HG03095 (cell line): ENCODE measurements at regions not wholly inside any gene's neighbourhood (a gene's known extent, or its start where the extent isn't known, plus 50 kb on each side); places are given as distances from the start of the nearest gene placed in this dataset.

Source experiments
- ATAC-seq: cut with Tn5 transposase; IDR thresholded peaks from one replicate; pipeline ENCODE4 v1.9.1; 2021; ENCODE audit warnings: moderate library complexity; ENCODE audit not compliant: unreplicated experiment

GRCh38 chr15:47383102-47383501 is 334.2 kb upstream of the SEMA6D start:
- ATAC-seq, result no peak

DNA sequence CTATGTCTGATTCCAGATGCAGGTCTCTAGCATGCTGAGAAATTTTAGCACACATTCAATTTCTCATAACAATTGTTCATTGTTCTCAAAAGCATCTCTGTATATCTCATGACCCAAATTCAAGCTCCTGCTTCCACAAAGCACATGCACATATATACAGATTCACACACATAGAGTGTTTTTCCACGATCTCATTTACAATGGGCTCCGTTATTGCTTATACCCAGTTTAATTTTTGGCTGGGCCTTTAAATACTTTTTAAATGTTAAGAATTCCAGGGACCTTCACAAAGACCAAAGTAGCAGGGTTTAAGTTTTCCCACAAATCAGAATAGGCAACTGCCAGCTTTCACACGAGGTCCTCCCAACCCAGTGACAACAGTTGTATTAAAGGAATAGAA is 333.5 kb upstream of the SEMA6D start:
- ATAC-seq, result no peak

DNA sequence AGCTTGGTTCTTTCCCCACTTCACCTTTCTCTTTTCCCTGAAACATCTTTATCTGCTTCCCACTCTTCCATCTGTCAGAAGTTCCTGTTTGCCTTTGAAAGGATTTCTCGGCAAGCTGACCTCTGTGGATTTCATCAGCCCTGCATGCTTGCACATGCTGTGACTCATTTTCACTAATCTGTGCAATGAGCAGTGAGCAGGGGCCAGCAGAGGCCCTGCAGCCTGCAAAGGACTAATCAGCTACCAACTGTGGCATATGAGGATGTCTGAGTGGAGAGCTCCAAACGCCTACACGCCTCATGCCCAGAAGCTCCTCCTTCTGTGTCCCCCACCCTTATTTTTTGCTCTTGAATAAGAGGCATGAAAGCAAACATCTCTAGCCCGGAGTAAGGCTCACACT is 333.0 kb upstream of the SEMA6D start:
- ATAC-seq, result no peak

GRCh38 chr15:47384776-47385175 is 332.5 kb upstream of the SEMA6D start:
- no peak for ATAC-seq

GRCh38 chr15:47386459-47386858 is 330.8 kb upstream of the SEMA6D start:
- ATAC-seq, result no peak

GRCh38 chr15:47388299-47388698 is 329.0 kb upstream of the SEMA6D start:
- no peak for ATAC-seq

DNA sequence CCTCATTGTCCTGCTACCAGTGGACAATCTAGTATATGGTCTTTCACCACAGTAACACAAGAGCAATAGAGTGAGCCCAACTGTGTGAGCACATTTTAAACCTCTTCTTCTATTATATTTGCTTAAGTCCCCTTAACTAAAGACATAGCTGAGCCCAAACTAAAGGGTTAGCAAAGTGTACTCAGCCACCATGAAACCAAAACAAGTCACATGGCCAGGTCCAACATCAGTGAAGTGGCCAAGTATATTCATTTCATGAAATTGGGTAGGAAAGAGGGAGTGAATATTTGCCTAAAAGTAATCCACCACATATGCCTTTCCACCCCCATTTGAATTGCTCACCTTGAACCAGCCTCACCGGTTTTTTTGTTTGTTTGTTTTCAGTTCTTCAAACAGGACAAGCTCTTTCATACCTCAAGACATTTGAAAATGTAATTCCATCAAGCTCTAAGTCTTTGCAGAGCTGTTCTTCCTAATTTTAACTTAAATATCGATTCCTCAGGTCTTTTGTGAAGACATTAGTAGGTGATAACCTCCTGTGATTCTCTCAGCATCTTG is 327.0 kb upstream of the SEMA6D start:
- ATAC-seq, result no peak

DNA sequence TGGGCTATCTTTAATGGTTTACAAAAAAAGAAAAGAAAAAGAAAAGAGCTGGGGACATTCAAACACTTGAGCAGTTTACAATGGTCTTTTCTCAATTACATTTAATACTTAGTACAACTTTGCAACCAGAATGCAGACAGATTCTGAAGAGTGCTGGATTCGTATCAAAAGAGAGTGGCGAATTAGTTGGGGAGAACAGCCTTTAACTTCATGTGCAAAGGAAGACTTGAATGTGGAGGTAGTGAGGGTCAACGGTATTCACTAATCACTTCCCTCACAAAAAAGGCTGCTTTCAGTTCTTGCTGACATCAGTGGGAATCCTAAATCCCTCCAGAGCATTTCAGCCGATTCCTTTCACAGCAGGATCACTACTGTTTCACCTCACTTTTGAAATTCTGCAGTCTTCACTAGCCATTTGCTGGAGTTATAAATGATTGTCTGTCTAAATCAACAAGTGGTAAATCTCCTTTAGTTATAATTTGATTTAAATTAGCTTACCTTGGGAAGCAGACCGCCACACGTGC is 323.0 kb upstream of the SEMA6D start:
- ATAC-seq, result no peak

GRCh38 chr15:47395076-47395475 is 322.2 kb upstream of the SEMA6D start:
- no peak for ATAC-seq

DNA sequence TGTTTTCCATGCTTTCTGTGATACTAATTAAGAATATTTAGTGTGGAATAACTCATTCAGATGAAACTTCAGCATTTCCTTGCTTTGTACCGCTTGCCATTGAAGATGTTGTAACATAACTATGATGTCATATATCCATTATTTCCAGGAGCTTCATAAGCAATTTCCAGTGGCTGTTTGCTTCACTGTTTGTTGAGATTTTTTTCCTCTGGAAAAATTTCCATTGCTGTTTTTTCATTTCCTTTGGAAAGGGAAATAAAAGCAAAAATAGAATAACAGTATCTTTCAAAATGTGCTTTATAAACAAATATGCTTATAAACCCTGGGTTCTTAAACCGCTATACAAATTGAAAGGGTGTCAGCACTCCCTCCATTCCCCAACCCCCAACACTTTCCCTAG is 319.6 kb upstream of the SEMA6D start:
- no peak for ATAC-seq

- no peak for ATAC-seq
Measured at GRCh38 chr15:47398132-47398531, 319.2 kb upstream of the SEMA6D start.

DNA sequence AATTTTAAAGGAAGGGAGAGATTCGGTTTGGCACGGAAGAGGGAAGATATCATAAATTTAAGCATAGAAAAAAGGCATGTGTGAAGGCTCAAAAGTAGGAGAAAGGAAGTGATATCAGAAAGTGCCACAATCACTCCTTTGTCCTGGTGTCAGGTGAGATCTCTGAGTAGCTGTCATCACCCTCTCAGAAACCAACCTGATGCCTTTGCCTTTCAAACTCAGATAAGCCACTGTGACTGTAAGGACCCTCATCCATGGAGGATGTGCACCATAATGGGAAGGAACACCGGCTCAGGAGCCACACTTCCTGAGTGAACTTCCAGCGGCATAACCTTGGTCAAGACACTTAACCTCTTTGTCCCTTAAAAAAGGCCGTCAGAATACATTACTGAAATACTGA is 318.7 kb upstream of the SEMA6D start:
- no peak for ATAC-seq

GRCh38 chr15:47399100-47399499 is 318.2 kb upstream of the SEMA6D start:
- ATAC-seq, result no peak

- no peak for ATAC-seq
Measured at GRCh38 chr15:47400603-47401002, 316.7 kb upstream of the SEMA6D start.

DNA sequence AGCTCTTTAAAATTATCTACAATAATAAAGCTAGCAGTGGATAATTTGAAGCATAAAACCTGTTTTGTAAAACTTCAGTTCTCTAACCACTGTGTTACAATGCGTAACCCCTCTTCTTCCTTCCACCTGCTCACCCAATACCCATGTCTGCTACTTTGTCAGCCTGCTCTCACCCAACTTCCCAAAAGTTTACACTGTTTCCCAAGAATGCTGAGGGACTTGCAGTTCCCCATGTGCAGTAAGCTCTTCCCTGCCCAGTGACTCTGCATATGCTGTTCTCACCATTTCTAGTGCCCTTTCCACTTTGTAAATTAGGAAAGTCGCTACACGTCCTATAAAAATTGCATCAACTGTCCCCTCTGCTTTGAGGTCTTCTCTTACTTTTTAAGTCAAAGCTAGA is 315.9 kb upstream of the SEMA6D start:
- ATAC-seq, result no peak

- no peak for ATAC-seq
Measured at GRCh38 chr15:47402829-47403228, 314.5 kb upstream of the SEMA6D start.

GRCh38 chr15:47404877-47405276 is 312.4 kb upstream of the SEMA6D start:
- no peak for ATAC-seq

DNA sequence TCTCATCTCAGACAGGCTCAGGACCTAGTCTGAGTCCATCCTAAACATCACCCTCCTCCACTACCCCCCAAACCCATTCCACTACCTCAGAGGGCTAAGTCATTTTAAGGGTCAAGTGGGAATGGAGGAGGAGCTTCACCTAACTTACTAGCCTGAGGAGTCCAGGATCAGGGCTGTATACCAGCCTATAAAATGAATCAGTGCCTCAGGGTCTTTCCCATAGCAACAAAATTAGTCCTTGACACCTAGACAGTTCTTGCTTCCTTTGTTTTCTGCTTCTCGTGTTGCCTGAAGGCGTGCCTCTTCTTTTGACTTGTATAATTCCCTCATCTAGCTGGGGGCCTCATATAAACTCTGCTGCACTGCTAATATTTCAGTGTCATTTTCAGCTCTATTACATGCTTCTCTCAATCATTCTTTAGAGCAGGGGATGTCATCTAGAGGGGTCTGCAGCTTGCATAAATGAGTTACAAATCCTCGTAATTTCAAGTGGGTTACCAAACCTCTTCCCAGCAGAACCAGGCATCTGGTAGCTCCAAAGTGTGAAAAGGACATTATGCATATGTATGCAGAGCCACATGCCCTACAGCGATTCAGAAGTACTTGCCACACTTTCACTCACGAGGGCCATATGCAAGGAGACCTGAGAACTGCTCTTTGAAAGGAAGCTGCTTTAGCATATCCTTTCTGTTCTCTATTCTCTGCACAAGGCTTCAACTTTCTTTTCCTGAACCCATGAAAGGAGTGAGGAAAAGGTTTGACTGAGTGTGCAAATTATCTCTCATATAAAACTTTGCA is 311.7 kb upstream of the SEMA6D start:
- no peak for ATAC-seq

DNA sequence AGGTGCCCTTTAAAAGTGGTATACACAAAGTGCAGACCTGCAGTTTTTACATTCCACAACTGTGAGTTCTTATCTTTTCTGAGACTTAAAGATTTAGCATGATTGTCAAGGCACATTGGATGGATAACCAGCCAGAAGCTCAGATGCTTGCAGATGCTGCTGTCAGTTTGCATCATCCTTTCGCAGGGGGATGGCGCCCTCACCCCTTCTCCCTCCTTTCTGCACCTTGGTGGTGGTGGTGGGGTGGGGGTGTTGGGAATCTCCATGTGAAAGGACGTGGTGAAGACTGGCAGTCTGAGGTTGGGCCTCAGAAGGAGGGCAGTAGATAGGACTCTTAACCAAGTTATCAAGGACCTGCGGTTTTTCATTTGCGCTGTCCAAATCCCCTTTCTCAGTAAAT is 309.6 kb upstream of the SEMA6D start:
- no peak for ATAC-seq

DNA sequence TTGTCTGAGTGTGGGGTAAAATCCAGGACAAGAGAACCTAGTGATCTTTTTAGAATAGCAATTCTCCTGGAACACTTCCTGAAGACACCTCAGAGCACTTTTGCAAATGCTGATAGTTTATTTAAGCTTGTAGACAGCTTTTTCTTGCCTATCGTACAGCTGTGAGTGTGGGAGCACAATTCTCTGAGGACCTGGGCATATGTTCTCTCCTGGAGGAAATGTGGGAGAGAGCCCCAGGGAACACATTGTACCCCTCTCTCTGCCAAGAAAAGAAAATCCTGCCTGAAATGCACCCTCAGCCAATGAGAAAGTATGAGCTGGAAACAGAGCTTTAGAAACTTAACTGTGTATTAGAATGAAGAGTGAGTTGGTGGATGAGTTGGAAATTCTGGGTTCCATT is 308.3 kb upstream of the SEMA6D start:
- no peak for ATAC-seq

DNA sequence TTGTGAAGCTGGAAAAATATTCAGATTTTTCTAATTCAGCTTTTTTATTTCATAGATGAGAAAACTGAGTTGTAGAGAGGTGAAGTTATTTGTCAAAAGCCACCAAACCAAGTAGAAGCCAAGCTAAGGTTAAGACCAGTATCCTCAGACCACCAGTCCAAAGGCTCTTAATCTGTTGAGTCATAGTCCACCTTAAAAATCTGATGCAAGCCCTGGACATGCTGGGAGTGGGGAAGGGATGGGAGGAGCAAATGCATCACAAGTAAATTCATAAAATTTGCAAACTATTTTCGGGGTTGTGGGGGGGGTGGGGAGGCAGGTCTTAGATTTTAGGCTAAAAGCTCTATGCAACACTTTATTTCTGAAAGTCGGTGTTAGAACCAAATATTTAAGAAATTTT is 307.7 kb upstream of the SEMA6D start:
- no peak for ATAC-seq

DNA sequence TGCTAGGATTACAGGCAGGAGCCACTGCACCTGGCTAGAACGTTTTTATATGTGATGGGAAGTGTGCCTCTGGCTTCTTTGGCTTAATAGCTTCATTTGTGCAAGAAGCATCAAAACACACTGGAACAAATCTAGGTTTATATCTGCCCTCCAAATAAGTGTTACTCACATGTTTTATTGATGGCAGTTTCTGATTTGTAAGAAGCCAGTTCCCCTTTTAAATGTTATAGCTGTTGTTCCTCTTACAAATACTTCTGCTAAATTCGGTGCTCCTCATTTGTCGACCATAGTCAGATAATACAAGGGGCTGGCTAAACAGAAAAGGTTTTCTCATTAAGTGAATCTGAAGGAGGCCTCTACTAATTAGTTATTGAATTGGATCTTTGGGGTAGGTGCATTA is 307.1 kb upstream of the SEMA6D start:
- ATAC-seq, result no peak

GRCh38 chr15:47411733-47412132 is 305.6 kb upstream of the SEMA6D start:
- ATAC-seq, result no peak
